K562 (cell line): ENCODE measurements at regions not wholly inside any gene's neighbourhood (a gene's known extent, or its start where the extent isn't known, plus 50 kb on each side); places are given as distances from the start of the nearest gene placed in this dataset.

Experiments
- ATAC-seq: fragments of 200-7000 bp; cut with Tn5 transposase; 3 replicates; pipeline ENCODE4 v1.9.1; 2020; ENCODE audit warnings: moderate library complexity
- BruUV-seq: library from RNA; stranded (reverse); fragments of 400-500 nt; replicated peaks from 2 replicates; lab custom pipeline; 2021; lab: Mats Ljungman, UMichigan
- CTCF ChIA-PET: fragments of 300-600 bp; formaldehyde crosslinking; extraction: SDS; loops from one replicate; lab custom pipeline; 2021; ENCODE audit warnings: low intra/inter-chr PET ratio; lab: Yijun Ruan, JAX
- POLR2A ChIA-PET: fragments of 300-600, 350-650 bp; sonication (Branson Sonifier 250); formaldehyde crosslinking; extraction: SDS; loops from one replicate; lab custom pipeline; 2021; ENCODE audit warnings: antibody characterized with exemption, inconsistent platforms; lab: Yijun Ruan, JAX
- DNase-seq, 4 experiments: peaks; one replicate each; pipeline versions ENCODE4 v3.0.0 to v3.0.0-alpha.2; 2011 to 2018; ENCODE audit warnings: low spot score in 3 of 4, mixed read lengths in 3 of 4; ENCODE audit errors: extremely low read depth in 1 of 4
- FAIRE-seq: peaks from 2 replicates; lab custom pipeline; 2011; peaks lifted over from hg19 to GRCh38; lab: Jason Lieb, UNC
- H2AFZ ChIP-seq: 2 replicates; pipeline ENCODE4 v1.6.0; 2011; ENCODE audit warnings: low read depth, low read length, control low read depth, inconsistent platforms
- H3K27ac ChIP-seq: fragments of 200-600 bp; 3 replicates; pipeline ENCODE4 v1.8.0; 2011; ENCODE audit warnings: low read depth, mild to moderate bottlenecking, control low read depth, inconsistent platforms, low read length, moderate library complexity, mixed read lengths; ENCODE audit errors: extremely low read depth
- H3K27me3 ChIP-seq, 2 experiments: fragments of 300-600 bp in 1 of 2; 2 replicates in 1 of 2; 3 replicates in 1 of 2; pipeline versions ENCODE4 v1.6.0 to v1.8.0; 2011; ENCODE audit warnings: inconsistent platforms in 2 of 2, low read length in 2 of 2, mild to moderate bottlenecking in 1 of 2, mixed read lengths in 1 of 2, moderate library complexity in 1 of 2; ENCODE audit not compliant: control insufficient read depth in 2 of 2, insufficient read depth in 2 of 2
- H3K36me3 ChIP-seq: fragments of 300-600 bp; 3 replicates; pipeline ENCODE4 v1.8.0; 2011; ENCODE audit warnings: mild to moderate bottlenecking, low read length, inconsistent platforms; ENCODE audit not compliant: control insufficient read depth, insufficient read depth
- H3K4me1 ChIP-seq, 2 experiments: fragments of 200-600 bp in 1 of 2; replicated peaks in 1 of 2; 2 replicates in 1 of 2; 3 replicates in 1 of 2; pipeline versions ENCODE4 v1.5.1 to v1.8.0; 2011; ENCODE audit warnings: inconsistent platforms in 2 of 2, low read length in 2 of 2, mild to moderate bottlenecking in 1 of 2, mixed read lengths in 1 of 2, moderate library complexity in 1 of 2; ENCODE audit not compliant: control insufficient read depth in 2 of 2, insufficient read depth in 2 of 2
- H3K4me2 ChIP-seq: 2 replicates; pipeline ENCODE4 v1.6.1; 2011; ENCODE audit warnings: low read length, control low read depth, inconsistent platforms, mixed read lengths; ENCODE audit not compliant: insufficient read depth
- H3K4me3 ChIP-seq: fragments of 200-600 bp; sonication (generic), shearing (Covaris generic); 2 replicates; pipeline ENCODE4 v1.5.1; 2016; ENCODE audit warnings: control low read depth, inconsistent platforms
- H3K79me2 ChIP-seq: fragments of 200-600 bp; 3 replicates; pipeline ENCODE4 v1.8.0; 2011; ENCODE audit warnings: low read length, inconsistent platforms; ENCODE audit not compliant: control insufficient read depth, insufficient read depth
- H3K9ac ChIP-seq, 2 experiments: 2 replicates each; pipeline versions ENCODE4 v1.6.0 to v1.6.1; 2011; ENCODE audit warnings: low read depth in 2 of 2, low read length in 2 of 2, control low read depth in 1 of 2, inconsistent platforms in 1 of 2, mild to moderate bottlenecking in 1 of 2, mixed read lengths in 1 of 2; ENCODE audit not compliant: insufficient read depth in 1 of 2
- H3K9me1 ChIP-seq: one replicate; pipeline ENCODE4 v1.6.0; 2011; ENCODE audit warnings: inconsistent platforms, mild to moderate bottlenecking, low read length, moderate library complexity; ENCODE audit not compliant: control insufficient read depth, insufficient read depth
- H3K9me3 ChIP-seq: replicated peaks from 2 replicates; pipeline ENCODE4 v1.5.1; 2011; ENCODE audit warnings: low read depth, low read length, inconsistent platforms; ENCODE audit not compliant: control insufficient read depth, insufficient read depth
- H4K20me1 ChIP-seq: replicated peaks from 2 replicates; pipeline ENCODE4 v1.6.1; 2011; ENCODE audit warnings: low read length, inconsistent platforms, mixed read lengths; ENCODE audit not compliant: control insufficient read depth, insufficient read depth
- HDGF ChIP-seq: fragments of 450-650 bp; IDR thresholded peaks from 2 replicates; pipeline ENCODE4 v1.6.1; 2016
- NCOA2 ChIP-seq, 2 experiments: fragments of 450-650 bp; IDR thresholded peaks; 2 replicates each; pipeline ENCODE4 v1.6.1; 2018; ENCODE audit warnings: mild to moderate bottlenecking in 2 of 2, moderate library complexity in 1 of 2; ENCODE audit not compliant: partially characterized antibody in 2 of 2
- OTX1 ChIP-seq: fragments of 450-650 bp; formaldehyde crosslinking; IDR thresholded peaks from 2 replicates; pipeline ENCODE4 v1.4.0; 2022; ENCODE audit warnings: mild to moderate bottlenecking
- POLR2G ChIP-seq: fragments of 200-400 bp; formaldehyde crosslinking; IDR thresholded peaks from 2 replicates; pipeline ENCODE4 v1.6.1; 2017; ENCODE audit warnings: low read depth, mild to moderate bottlenecking, antibody characterized with exemption, low read length, moderate library complexity
- PTRF ChIP-seq: fragments of 450-650 bp; IDR thresholded peaks from 2 replicates; pipeline ENCODE4 v1.6.1; 2016; ENCODE audit warnings: mild to moderate bottlenecking, missing genetic modification characterization, missing compliant biosample characterization
- PURB ChIP-seq: sonication (generic); formaldehyde crosslinking; IDR thresholded peaks from 2 replicates; pipeline ENCODE4 v1.9.0; 2021; ENCODE audit warnings: low read depth, mild to moderate bottlenecking, missing genetic modification reagents
- SMARCB1 ChIP-seq: IDR thresholded peaks from 2 replicates; pipeline ENCODE4 v1.6.1; 2011; ENCODE audit warnings: improper control_type of control experiment, low read depth; ENCODE audit not compliant: insufficient read length
- ZNF12 ChIP-seq: sonication (generic); formaldehyde crosslinking; IDR thresholded peaks from 2 replicates; pipeline ENCODE4 v1.4.0; 2020; ENCODE audit warnings: mild to moderate bottlenecking, missing genetic modification reagents
- WGBS: fragments of 100-300 bp; shearing (Covaris generic); methylation state at CpG from one replicate; pipeline ENCODE4 v1.1.6; 2016; ENCODE audit warnings: low coverage, mixed read lengths; ENCODE audit not compliant: insufficient coverage; ENCODE audit errors: missing lambda C conversion rate; 5-methylcytosine and 5-hydroxymethylcytosine counted together
- in situ Hi-C: fragments of 300-500 bp; cut with MboI; formaldehyde crosslinking; loops from 4 replicates; pipeline ENCODE4 v1.15.0; 2018; ENCODE audit warnings: inconsistent platforms, mixed read lengths
- intact Hi-C: fragments of 100-400 bp; cut with micrococcal nuclease; formaldehyde crosslinking; loops from 2 replicates; pipeline ENCODE4 v1.14.2; 2022
- TF ChIP-seq, protein P1 (sequence below): fragments of 450-650 bp; conservative IDR thresholded peaks from 2 replicates; pipeline ENCODE4 v1.6.1; 2016; ENCODE audit warnings: missing genetic modification characterization, low read depth, mild to moderate bottlenecking, control low read depth, missing compliant biosample characterization
- TF ChIP-seq, protein P2 (sequence below): fragments of 450-650 bp; IDR thresholded peaks from 2 replicates; pipeline ENCODE4 v1.6.1; 2017; ENCODE audit warnings: antibody characterized with exemption
- TF ChIP-seq, protein P3 (sequence below): sonication (generic); formaldehyde crosslinking; IDR thresholded peaks from 2 replicates; pipeline ENCODE4 v1.8.1; 2022; ENCODE audit warnings: missing genetic modification reagents

DNA sequence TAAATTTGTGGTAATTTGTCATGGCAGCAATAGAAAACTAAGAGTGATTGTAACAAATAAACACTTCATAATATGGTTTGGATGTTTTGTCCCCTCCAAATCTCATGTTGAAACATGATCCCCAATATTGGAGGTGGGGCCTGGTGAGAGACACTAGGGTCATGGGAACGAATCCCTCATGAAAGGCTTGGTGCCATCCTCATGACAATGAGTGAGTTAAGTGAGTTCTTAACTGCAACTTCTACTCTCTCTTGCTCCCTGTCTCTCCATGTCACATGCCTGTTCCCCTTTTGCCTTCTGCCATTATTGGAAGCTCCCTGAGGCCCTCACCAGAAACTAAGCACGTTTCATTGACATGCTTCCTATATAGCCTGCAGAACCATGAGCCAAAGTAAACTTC is 1233.2 kb downstream of the OLFM4 start:
- intact Hi-C loops: no loop called here
- Histone ChIP-seq H4K20me1 (no peaks in the 10 kb centered on the region), H3K4me3 (no peak overlapping the region), H3K9me3 (no peaks in the 10 kb centered on the region), H3K9me1 (no peaks in the 10 kb centered on the region), H3K9ac (no peak overlapping the region), H3K79me2 (no peaks in the 10 kb centered on the region), H3K4me1 (no peaks in the 10 kb centered on the region), H3K27ac (no peak overlapping the region), H3K4me2 (no peak overlapping the region), H3K27me3 (no peaks in the 10 kb centered on the region), H3K36me3 (no peaks in the 10 kb centered on the region), H2AFZ (no peak overlapping the region)
- ChIA-PET POLR2A (no interaction called here), CTCF (no interaction called here)
- BruUV-seq: no TSS peak
- ATAC-seq (no peak), DNase-seq (no peak), FAIRE-seq (no peak)
- 0% methylated on average over 2 of the region's 2 CpGs for WGBS
- no peak for TF ChIP-seq ZNF12
- TF ChIP-seq, protein P1, sequence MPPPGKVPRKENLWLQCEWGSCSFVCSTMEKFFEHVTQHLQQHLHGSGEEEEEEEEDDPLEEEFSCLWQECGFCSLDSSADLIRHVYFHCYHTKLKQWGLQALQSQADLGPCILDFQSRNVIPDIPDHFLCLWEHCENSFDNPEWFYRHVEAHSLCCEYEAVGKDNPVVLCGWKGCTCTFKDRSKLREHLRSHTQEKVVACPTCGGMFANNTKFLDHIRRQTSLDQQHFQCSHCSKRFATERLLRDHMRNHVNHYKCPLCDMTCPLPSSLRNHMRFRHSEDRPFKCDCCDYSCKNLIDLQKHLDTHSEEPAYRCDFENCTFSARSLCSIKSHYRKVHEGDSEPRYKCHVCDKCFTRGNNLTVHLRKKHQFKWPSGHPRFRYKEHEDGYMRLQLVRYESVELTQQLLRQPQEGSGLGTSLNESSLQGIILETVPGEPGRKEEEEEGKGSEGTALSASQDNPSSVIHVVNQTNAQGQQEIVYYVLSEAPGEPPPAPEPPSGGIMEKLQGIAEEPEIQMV: no peak
- no peak for TF ChIP-seq PURB (CRISPR knock-in tag)
- TF ChIP-seq POLR2G: no peak
- in situ Hi-C loops: no loop called here

DNA sequence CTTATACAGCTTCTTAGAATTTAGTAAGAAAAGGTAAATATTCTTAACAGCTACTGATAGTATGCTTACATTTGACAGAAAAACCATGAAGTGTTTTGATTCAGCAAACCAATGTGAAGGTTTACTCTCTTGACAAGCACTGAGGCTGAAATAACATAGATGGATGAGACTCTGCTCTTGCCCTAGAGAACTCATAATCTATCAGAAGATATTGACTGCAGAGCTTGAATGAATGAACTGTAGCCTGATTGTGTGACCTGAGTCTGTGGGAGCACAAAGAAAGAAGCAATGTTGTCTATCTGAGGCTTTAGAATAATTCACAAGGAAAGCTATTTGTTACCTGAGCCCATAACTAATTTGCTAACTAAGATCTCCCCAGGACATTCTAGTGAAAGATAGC is 1235.3 kb downstream of the OLFM4 start:
- H3K4me2 ChIP-seq: no peak overlapping the region
- no peak for DNase-seq
- ATAC-seq: no peak
- H3K79me2 ChIP-seq: no peaks in the 10 kb centered on the region
- BruUV-seq: no TSS peak
- no peaks in the 10 kb centered on the region for H3K9me1 ChIP-seq
- FAIRE-seq: no peak
- no peak overlapping the region for H3K9ac ChIP-seq
- ChIA-PET CTCF (no interaction called here), POLR2A (interaction anchor here (0.9 kb wide), 1 partner anchor 10 kb away, joined by 3 read pairs; no protein-coding TSS in a partner anchor)
- no peaks in the 10 kb centered on the region for H3K4me1 ChIP-seq
- no peak overlapping the region for H3K27ac ChIP-seq
- H4K20me1 ChIP-seq: no peaks in the 10 kb centered on the region
- in situ Hi-C loops: no loop called here
- H3K36me3 ChIP-seq: no peaks in the 10 kb centered on the region
- H3K4me3 ChIP-seq: no peak overlapping the region
- H3K9me3 ChIP-seq: no peaks in the 10 kb centered on the region
- no peak overlapping the region for H2AFZ ChIP-seq
- H3K27me3 ChIP-seq: no peaks in the 10 kb centered on the region
- intact Hi-C loops: no loop called here
- TF ChIP-seq, protein P2, sequence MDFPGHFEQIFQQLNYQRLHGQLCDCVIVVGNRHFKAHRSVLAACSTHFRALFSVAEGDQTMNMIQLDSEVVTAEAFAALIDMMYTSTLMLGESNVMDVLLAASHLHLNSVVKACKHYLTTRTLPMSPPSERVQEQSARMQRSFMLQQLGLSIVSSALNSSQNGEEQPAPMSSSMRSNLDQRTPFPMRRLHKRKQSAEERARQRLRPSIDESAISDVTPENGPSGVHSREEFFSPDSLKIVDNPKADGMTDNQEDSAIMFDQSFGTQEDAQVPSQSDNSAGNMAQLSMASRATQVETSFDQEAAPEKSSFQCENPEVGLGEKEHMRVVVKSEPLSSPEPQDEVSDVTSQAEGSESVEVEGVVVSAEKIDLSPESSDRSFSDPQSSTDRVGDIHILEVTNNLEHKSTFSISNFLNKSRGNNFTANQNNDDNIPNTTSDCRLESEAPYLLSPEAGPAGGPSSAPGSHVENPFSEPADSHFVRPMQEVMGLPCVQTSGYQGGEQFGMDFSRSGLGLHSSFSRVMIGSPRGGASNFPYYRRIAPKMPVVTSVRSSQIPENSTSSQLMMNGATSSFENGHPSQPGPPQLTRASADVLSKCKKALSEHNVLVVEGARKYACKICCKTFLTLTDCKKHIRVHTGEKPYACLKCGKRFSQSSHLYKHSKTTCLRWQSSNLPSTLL: no peak
- TF ChIP-seq PTRF (no peak), OTX1 (CRISPR knock-in tag) (no peak), HDGF (no peak), NCOA2 (IDR thresholded peaks at IDR 0.05; ENCODE audit: partially characterized antibody in 2 of 2) (no peak), SMARCB1 (no peak)
- TF ChIP-seq, protein P3, sequence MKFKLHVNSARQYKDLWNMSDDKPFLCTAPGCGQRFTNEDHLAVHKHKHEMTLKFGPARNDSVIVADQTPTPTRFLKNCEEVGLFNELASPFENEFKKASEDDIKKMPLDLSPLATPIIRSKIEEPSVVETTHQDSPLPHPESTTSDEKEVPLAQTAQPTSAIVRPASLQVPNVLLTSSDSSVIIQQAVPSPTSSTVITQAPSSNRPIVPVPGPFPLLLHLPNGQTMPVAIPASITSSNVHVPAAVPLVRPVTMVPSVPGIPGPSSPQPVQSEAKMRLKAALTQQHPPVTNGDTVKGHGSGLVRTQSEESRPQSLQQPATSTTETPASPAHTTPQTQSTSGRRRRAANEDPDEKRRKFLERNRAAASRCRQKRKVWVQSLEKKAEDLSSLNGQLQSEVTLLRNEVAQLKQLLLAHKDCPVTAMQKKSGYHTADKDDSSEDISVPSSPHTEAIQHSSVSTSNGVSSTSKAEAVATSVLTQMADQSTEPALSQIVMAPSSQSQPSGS (CRISPR knock-in tag): no peak
